Caco-2 (cell line): ENCODE measurements at regions not wholly inside any gene's neighbourhood (a gene's known extent, or its start where the extent isn't known, plus 50 kb on each side); places are given as distances from the start of the nearest gene placed in this dataset.

Experiments used
- BruUV-seq: library from RNA; stranded (reverse); fragments of 400-500 nt; replicated peaks from 2 replicates; lab custom pipeline; 2021; lab: Mats Ljungman, UMichigan
- CTCF ChIA-PET: fragments of 300-600 bp; sonication (Branson Sonifier 250); formaldehyde crosslinking; loops from one replicate; lab custom pipeline; 2022; ENCODE audit warnings: antibody characterized with exemption; lab: Charles Lee
- POLR2A ChIA-PET: fragments of 300-600 bp; sonication (Branson Sonifier 250); formaldehyde crosslinking; loops from one replicate; lab custom pipeline; 2022; ENCODE audit warnings: antibody characterized with exemption; lab: Charles Lee
- DNase-seq, 2 experiments: peaks; one replicate each; pipeline versions ENCODE4 v3.0.0 to v3.0.0-alpha.2; 2020 to 2022
- H3K27me3 ChIP-seq: replicated peaks from 2 replicates; pipeline ENCODE4 v1.6.0; 2011; ENCODE audit warnings: low read length; ENCODE audit not compliant: control insufficient read depth, insufficient read depth
- H3K36me3 ChIP-seq: 2 replicates; pipeline ENCODE4 v1.5.1; 2011; ENCODE audit warnings: low read length; ENCODE audit not compliant: control insufficient read depth, insufficient read depth
- H3K4me1 ChIP-seq: fragments of 250-450 bp; sonication (Bioruptor Pico); 2 replicates; pipeline ENCODE4 v1.5.1; 2020; ENCODE audit warnings: mild to moderate bottlenecking
- H3K4me3 ChIP-seq: 2 replicates; pipeline ENCODE4 v1.5.1; 2011; ENCODE audit warnings: low read depth, mild to moderate bottlenecking, control low read depth, low read length
- H3K9me3 ChIP-seq: fragments of 250-450 bp; sonication (Bioruptor Pico); 2 replicates; pipeline ENCODE4 v1.5.1; 2020; ENCODE audit warnings: mild to moderate bottlenecking, moderate library complexity
- H3K27ac Mint-ChIP-seq: one replicate; pipeline ENCODE4 v1.8.0; 2022; ENCODE audit warnings: mixed read lengths; ENCODE audit not compliant: unreplicated experiment
- H3K27me3 Mint-ChIP-seq: one replicate; pipeline ENCODE4 v1.8.0; 2022; ENCODE audit warnings: mixed read lengths; ENCODE audit not compliant: insufficient read depth, unreplicated experiment
- H3K36me3 Mint-ChIP-seq: one replicate; pipeline ENCODE4 v1.8.0; 2022; ENCODE audit warnings: mild to moderate bottlenecking, mixed read lengths; ENCODE audit not compliant: insufficient read depth, unreplicated experiment
- H3K4me1 Mint-ChIP-seq: one replicate; pipeline ENCODE4 v1.8.0; 2022; ENCODE audit warnings: low read depth, mixed read lengths; ENCODE audit not compliant: unreplicated experiment
- H3K4me3 Mint-ChIP-seq: one replicate; pipeline ENCODE4 v1.8.0; 2022; ENCODE audit warnings: mild to moderate bottlenecking, moderate library complexity, mixed read lengths; ENCODE audit not compliant: unreplicated experiment
- H3K9me3 Mint-ChIP-seq: one replicate; pipeline ENCODE4 v1.8.0; 2022; ENCODE audit warnings: mixed read lengths; ENCODE audit not compliant: unreplicated experiment
- CTCF ChIP-seq, 2 experiments: fragments of 200-600 bp in 1 of 2; IDR thresholded peaks; 1 replicate in 1 of 2; 2 replicates in 1 of 2; pipeline versions ENCODE4 v1.5.1 to v1.8.0; 2011 to 2022; ENCODE audit warnings: antibody characterized with exemption in 1 of 2, control low read depth in 1 of 2, inconsistent platforms in 1 of 2, low read depth in 1 of 2, low read length in 1 of 2, mild to moderate bottlenecking in 1 of 2, moderate library complexity in 1 of 2; ENCODE audit not compliant: insufficient read depth in 1 of 2, severe bottlenecking in 1 of 2, unreplicated experiment in 1 of 2
- intact Hi-C: fragments of 100-400 bp; cut with micrococcal nuclease; formaldehyde crosslinking; loops from one replicate; pipeline ENCODE4 v1.10.0; 2022; ENCODE audit not compliant: unreplicated experiment

DNA sequence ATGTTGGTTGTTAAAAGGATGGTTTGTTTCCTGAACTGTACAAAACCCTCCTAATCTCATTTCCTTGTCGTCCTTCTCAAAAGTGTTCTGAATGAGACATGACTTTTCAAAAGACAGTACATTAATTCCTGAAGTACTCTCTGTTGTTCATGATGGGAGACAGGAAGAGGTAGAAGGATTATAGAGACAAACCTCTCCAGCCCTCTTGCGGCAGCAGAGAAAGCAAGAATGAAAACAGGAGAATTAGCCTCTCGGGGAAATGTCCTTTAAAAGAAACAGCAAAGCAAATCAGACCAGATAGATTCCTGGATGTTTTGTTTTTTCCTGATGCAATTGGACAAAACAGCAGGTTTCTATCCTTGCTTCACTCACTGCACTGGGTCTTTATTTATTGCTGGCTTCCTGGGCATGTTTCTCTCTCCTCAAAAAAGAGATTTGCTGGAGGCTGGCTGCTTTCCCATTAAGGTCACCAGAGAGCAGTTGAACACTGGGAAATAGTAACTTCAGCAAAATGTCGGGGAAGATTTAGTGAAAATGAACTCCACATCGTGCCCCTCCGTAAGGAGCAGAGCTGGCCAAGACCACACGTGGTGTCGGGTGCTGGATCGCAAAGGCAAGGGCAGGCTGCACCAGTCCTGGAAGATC, 145.8 kb upstream of the SYT6 start:
- ChIA-PET POLR2A (no interaction called here), CTCF (no interaction called here)
- no TSS peak for BruUV-seq
- Mint-ChIP-seq H3K9me3 (no peaks in the 10 kb centered on the region), H3K4me1 (no peaks in the 10 kb centered on the region), H3K4me3 (no peak overlapping the region), H3K27ac (no peak overlapping the region), H3K36me3 (no peaks in the 10 kb centered on the region), H3K27me3 (peaks cover 12% of the 10 kb centered on the region)
- TF ChIP-seq CTCF (IDR thresholded peaks at IDR 0.05; ENCODE audit: insufficient read depth in 1 of 2, low read depth in 1 of 2, low read length in 1 of 2, severe bottlenecking in 1 of 2, unreplicated experiment in 1 of 2) = no peak
- no peaks in the 10 kb centered on the region for H3K4me1 ChIP-seq
- H3K36me3 ChIP-seq = no peaks in the 10 kb centered on the region
- intact Hi-C loops = no loop called here
- H3K9me3 ChIP-seq = no peaks in the 10 kb centered on the region
- H3K4me3 ChIP-seq = no peak overlapping the region
- no peaks in the 10 kb centered on the region for H3K27me3 ChIP-seq
- no peak for DNase-seq

- Histone ChIP-seq H3K36me3 (no peaks in the 10 kb centered on the region), H3K9me3 (no peaks in the 10 kb centered on the region), H3K4me1 (no peaks in the 10 kb centered on the region), H3K4me3 (no peak overlapping the region), H3K27me3 (no peaks in the 10 kb centered on the region)
- no peaks in the 10 kb centered on the region for H3K4me1 Mint-ChIP-seq
- no peak for TF ChIP-seq CTCF (IDR thresholded peaks at IDR 0.05; ENCODE audit: insufficient read depth in 1 of 2, low read depth in 1 of 2, low read length in 1 of 2, severe bottlenecking in 1 of 2, unreplicated experiment in 1 of 2)
- DNase-seq = no peak
- H3K27me3 Mint-ChIP-seq = peaks cover 12% of the 10 kb centered on the region
- CTCF ChIA-PET = no interaction called here
- H3K9me3 Mint-ChIP-seq = no peaks in the 10 kb centered on the region
- no peaks in the 10 kb centered on the region for H3K36me3 Mint-ChIP-seq
- POLR2A ChIA-PET = no interaction called here
- BruUV-seq = no TSS peak
- H3K27ac Mint-ChIP-seq = no peak overlapping the region
- no peak overlapping the region for H3K4me3 Mint-ChIP-seq
- intact Hi-C loops = no loop called here
Measured at GRCh38 chr1:114298008-114298407, 144.3 kb upstream of the SYT6 start.

DNA sequence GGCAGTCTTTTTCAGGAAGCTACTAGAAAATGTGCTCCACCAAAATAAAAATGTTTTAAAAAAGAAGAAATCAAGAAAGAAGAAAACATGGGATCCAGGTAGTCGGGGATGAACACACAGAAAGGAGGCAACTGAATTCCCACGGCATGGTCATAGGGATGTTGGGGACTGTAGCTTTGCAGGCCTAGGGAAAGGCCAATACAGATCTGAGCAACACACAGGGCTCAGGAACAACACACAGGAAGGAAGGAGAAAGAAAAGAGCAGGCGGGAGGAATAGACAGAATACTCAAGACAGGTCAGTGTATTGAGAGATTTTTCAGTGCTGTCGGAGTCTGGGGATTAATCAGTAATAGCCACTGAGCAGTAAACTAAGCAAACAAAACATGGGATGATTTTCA, 142.7 kb upstream of the SYT6 start:
- DNase-seq = no peak
- Mint-ChIP-seq H3K9me3 (no peaks in the 10 kb centered on the region), H3K4me1 (no peaks in the 10 kb centered on the region), H3K4me3 (no peak overlapping the region), H3K36me3 (no peaks in the 10 kb centered on the region), H3K27me3 (peaks cover 12% of the 10 kb centered on the region), H3K27ac (no peak overlapping the region)
- intact Hi-C loops = no loop called here
- TF ChIP-seq CTCF (IDR thresholded peaks at IDR 0.05; ENCODE audit: insufficient read depth in 1 of 2, low read depth in 1 of 2, low read length in 1 of 2, severe bottlenecking in 1 of 2, unreplicated experiment in 1 of 2) = no peak
- Histone ChIP-seq H3K9me3 (no peaks in the 10 kb centered on the region), H3K27me3 (no peaks in the 10 kb centered on the region), H3K36me3 (no peaks in the 10 kb centered on the region), H3K4me3 (no peak overlapping the region), H3K4me1 (no peaks in the 10 kb centered on the region)
- no TSS peak for BruUV-seq
- CTCF ChIA-PET = no interaction called here
- POLR2A ChIA-PET = no interaction called here
